GM20000 (cell line): ENCODE measurements at regions not wholly inside any gene's neighbourhood (a gene's known extent, or its start where the extent isn't known, plus 50 kb on each side); places are given as distances from the start of the nearest gene placed in this dataset.
"Not testable (repeated sequence)": the region's sequence is repeated elsewhere in the genome, so short reads cannot be mapped to it uniquely, and the experiment has no call there.

Experiments
- DNase-seq: peaks from one replicate; pipeline ENCODE4 v3.0.0; 2012; ENCODE audit warnings: low spot score
- CTCF ChIP-seq: IDR thresholded peaks from 2 replicates; pipeline ENCODE4 v1.5.1; 2012; ENCODE audit warnings: mild to moderate bottlenecking, control low read depth; ENCODE audit errors: extremely low read depth, missing control alignments

- DNase-seq = no peak
- no peak for TF ChIP-seq CTCF
Observed at GRCh38 chr11:64428693-64429092, 69.7 kb downstream of the RPS6KA4 start.

- DNase-seq = no peak
- no peak for TF ChIP-seq CTCF
Observed at GRCh38 chr11:64429970-64430369, 71.0 kb downstream of the RPS6KA4 start.

- DNase-seq = no peak
- no peak for TF ChIP-seq CTCF
Observed at GRCh38 chr11:64430645-64431044, 71.7 kb downstream of the RPS6KA4 start.

- no peak for DNase-seq
Observed at GRCh38 chr11:64436000-64436399, 77.0 kb downstream of the RPS6KA4 start.

GRCh38 chr11:64437426-64437825 lies 78.5 kb downstream of the RPS6KA4 start:
- no peak for DNase-seq
- TF ChIP-seq CTCF = no peak

More at GRCh38 chr11:64436000-64436399, 77.0 kb downstream of the RPS6KA4 start:
- no peak for TF ChIP-seq CTCF

GRCh38 chr11:64438986-64439771 lies 80.2 kb downstream of the RPS6KA4 start:
- TF ChIP-seq CTCF = no peak

GRCh38 chr11:64439772-64440491 lies 81.0 kb downstream of the RPS6KA4 start:
- not testable (repeated sequence) for DNase-seq

More at GRCh38 chr11:64438986-64439771, 80.2 kb downstream of the RPS6KA4 start:
- DNase-seq = no peak
